GM19351 (cell line): ENCODE measurements at regions not wholly inside any gene's neighbourhood (a gene's known extent, or its start where the extent isn't known, plus 50 kb on each side); places are given as distances from the start of the nearest gene placed in this dataset.

Experiments
- ATAC-seq: cut with Tn5 transposase; IDR thresholded peaks from one replicate; pipeline ENCODE4 v1.9.1; 2021; ENCODE audit warnings: mild to moderate bottlenecking, moderate library complexity; ENCODE audit not compliant: unreplicated experiment

DNA sequence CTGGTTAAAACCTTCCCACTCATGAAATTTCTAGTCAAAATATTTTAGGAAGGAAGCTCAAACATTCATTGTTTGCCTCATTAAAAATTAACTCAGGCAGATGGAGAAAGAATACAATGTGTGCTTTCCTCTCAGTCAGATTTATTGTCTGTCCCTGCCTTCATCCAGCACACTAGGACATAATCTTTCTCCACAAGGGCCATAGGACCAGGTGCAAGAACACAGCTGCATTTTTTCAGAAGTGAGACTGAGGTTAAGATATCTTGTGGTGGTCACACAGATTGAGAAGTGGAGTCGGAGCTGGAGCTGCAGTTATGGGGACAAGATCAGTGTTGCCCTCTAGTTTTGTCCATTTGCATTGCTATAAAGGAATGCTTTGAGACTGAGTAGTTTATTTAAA, 666.3 kb downstream of the CCSER2 start:
- no peak for ATAC-seq

GRCh38 chr10:84996580-84996979, 668.2 kb downstream of the CCSER2 start:
- ATAC-seq, result no peak

DNA sequence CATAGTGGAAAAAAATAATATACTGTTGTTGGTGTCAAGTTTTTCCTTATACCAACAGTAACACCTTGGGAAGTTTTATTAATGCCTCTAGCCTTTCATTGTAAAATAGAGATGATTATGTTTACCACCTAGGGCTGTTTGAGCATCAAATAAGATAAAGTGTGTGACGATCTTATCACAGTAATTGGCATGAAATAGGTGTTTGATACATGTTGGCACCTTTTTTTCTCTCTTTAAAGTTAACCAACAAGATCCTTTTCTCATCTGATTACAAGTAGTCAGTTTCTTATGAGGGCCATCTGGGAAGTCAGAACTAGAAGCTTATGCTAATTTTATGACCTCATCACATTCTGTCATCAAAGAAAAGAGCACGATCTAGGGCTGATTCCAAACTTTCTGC, 669.5 kb downstream of the CCSER2 start:
- no peak for ATAC-seq

GRCh38 chr10:84999929-85000328, 671.5 kb downstream of the CCSER2 start:
- no peak for ATAC-seq

DNA sequence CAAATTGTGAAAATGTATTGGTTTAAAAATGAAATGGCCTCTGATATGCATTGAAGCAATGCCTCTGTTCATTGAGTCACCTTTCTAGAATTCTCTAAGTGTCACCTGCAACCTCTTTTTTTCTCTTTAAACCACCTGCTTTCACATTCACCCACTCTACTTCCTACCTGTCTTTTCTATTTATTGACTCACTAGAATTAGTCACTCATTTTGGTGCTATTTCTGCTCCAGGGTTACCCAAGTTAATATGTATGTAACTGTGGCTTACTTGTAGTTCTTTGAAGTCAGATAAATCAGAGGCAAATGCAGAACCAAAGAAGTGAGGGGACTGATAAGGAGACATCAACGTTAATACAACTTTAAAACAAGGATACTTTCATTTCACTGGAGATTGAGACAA, 674.7 kb downstream of the CCSER2 start:
- ATAC-seq, result no peak

DNA sequence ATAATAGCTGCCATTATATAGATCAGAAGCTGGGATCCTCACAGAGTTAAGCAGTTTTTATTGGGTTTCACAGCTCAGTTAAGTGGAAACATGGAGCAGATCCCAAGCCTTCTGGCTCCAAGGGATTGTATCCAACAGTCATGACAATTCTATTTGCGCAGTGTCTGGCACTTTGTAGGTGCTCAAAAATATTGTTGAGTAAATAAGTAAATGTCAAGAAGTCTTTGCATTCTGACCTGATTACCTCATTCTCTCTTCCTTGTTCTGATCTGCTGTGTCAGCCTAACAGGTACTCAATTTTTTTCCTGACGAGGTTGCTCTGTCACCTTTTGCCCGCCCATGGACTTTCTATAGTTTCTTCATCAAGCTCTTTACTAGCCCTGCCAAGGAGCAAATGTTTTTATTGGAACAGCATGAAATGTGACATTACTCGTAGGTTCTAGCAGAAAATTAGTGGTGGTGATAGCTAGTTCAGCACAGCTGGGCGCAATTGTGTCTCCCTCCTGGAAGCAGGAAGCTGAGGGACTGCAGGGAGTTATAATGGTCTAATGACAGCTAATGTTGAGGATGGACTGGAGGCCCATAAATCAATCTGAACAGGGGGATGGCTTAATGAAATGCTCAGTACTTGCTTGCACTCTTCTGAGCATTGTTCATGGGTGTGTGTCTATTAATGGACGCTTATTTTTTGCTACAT, 680.2 kb downstream of the CCSER2 start:
- ATAC-seq, result no peak

DNA sequence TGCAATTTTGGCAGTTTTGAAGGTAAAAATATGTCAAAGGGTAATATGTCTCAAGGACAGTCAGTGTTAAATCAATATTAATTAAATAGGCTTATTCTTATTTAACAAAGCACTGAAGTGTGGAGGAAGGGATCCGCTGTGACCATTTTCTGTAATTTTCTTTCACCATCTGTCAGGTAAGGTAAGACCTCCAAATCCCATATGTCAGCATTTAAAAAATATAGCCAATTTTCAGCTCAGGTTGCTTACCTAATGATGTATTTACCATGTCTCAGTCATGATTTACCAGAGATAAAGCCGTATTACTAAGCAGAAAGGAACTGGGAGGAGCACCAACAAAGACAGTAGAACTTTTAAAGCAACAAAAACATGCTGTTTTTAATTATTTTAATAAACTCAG, 683.9 kb downstream of the CCSER2 start:
- ATAC-seq, result no peak

GRCh38 chr10:85026878-85027467, 698.6 kb downstream of the CCSER2 start:
- no peak for ATAC-seq

- no peak for ATAC-seq
Measured at GRCh38 chr10:85032981-85033380, 704.6 kb downstream of the CCSER2 start.

DNA sequence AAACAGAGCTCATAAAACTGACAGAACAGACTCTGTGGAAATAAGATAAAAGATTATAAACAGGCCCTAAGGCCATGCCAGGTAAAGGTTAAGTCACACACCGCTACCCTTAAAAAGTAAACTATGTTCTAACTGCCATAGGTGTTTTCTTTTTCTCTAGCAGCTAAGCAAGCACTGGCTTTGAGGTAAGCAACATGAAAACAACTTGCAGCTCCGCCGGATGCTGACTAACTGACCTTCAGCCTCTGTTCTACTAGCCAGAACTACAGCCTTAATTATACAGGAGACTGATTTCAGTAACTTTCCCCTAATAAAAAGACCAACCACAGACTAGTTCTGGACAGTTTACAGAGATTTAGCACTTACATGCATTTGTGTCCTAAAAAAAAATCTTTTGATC, 708.3 kb downstream of the CCSER2 start:
- no peak for ATAC-seq

DNA sequence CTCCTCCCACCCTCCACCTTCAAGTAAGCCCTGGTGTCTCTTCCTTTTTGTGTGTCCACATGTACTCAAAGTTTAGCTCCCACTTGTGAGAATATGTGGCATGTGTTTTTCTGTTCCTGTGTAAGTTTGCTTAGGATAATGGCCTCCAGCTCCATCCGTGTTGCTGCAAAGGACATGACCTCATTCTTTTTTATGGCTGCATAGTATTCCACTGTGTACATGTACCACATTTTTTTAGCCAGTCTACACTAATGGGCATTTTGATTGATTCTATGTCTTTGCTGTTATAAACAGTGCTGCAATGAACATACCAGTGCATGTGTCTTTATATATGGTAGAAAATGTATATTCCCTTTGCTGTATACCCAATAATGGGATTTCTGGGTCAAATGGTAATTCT, 710.9 kb downstream of the CCSER2 start:
- no peak for ATAC-seq

GRCh38 chr10:85043207-85043606, 714.8 kb downstream of the CCSER2 start:
- ATAC-seq, result no peak

GRCh38 chr10:85045046-85045445, 716.7 kb downstream of the CCSER2 start:
- no peak for ATAC-seq

DNA sequence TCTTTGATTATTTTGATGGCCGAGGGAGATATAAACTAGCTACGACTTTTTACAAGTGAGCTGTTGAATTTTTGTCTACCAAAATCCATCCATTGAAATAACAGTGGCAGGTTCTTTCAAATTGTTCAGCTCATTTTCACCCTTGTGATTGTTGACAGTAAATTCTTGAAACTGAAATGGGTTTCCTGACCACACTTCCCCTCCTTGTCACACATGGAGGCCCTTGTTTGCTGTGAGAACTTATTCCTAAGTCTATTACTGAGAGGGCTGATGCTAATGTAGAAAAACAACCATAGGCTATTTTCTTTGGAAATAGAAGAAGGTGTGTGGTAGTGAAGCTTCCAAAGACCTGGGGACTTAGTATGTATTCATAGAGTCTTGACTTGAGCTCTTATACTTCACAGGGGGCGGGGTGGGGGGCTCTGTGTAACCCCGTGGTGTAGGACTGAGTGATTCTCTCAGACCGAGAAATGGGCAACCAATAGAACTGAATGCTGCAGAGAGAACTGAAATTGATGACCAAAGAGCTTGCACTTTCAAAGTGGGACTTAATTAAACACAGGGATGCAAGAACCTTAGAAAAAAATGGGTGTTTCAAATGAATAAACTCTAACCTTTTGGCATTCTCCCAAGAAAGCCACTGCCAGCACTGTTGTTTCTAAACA, 718.9 kb downstream of the CCSER2 start:
- peak; percentile 55 for ATAC-seq

- ATAC-seq, result no peak
Measured at GRCh38 chr10:85047979-85048378, 719.6 kb downstream of the CCSER2 start.

DNA sequence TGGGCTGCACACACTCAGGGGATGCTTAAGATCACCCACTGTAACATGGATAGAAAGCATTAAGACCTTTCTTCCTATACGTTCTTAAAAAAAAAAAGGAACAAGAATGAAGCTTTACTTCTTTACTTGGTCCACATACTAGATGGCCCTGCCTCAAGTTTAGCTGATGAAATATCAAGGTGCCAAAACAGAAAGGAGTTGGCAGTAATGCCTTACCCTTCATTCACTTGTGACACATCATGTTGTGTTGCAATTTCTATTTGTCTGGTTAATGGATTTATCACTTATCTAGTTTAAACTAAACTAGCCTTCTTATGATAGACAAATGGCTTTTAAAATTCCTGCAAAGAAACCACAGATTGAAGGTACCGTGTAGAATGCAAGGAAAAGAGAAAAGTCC, 720.3 kb downstream of the CCSER2 start:
- ATAC-seq, result no peak

DNA sequence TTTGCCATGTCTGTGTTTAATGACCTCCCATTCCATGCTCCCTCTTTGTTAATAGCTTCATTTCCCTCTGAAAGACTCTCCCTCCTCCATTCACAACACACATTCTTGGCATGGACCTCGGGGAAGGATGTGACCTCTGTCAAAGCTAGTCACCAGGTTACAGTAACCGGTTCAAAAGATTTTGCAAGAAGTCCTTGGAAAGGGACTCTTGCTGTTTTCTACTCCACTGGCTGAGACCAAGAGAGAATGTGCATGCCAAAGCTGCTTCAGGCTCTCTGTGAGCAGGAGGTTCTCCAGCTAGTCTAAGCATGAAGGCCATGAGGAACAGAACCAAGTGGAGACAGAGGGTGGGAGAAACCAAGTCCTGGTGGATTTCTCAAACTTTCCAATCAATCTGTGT, 732.6 kb downstream of the CCSER2 start:
- no peak for ATAC-seq

GRCh38 chr10:85061401-85061800, 733.0 kb downstream of the CCSER2 start:
- no peak for ATAC-seq

DNA sequence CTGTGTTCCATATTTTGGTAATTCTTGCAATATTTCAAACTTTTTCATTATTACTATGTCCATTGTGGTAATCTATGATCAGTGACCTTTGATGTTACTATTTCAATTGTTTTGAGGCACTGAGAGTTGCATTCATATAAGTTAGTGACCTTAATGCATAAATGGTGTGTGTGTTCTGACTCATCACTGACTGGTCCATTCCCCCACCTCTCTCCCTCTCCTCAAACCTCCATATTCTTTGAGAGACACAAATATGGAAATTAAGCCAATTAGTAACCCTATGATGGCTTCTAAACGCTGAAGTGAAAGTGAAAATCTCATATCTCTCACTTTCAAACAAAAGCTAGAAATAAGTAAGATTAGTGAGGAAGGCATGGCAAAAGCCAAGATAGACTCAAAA, 739.6 kb downstream of the CCSER2 start:
- no peak for ATAC-seq

- ATAC-seq, result no peak
Measured at GRCh38 chr10:85080934-85081333, 752.5 kb downstream of the CCSER2 start.

- no peak for ATAC-seq
Measured at GRCh38 chr10:85098835-85099521, 770.6 kb downstream of the CCSER2 start.

DNA sequence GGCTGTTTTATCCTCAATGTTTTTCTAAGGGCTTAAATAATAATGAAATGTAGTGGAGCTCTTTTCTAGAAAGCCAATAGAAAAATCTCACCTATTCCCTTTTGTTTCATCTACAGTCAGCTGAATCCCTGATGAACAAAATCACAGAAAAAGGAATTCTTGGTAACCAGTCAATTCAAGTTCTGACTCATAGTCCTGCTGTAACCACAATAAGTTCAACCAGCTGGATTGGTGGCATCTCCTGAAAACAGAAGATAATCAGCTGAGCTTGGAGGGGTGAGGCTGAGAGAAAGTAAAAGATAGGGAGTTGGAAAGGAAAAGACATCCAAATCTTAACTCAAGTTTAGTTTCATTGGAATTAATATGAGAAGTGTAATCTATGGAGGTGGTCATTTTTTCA, 772.1 kb downstream of the CCSER2 start:
- ATAC-seq, result no peak
